DND-41 (cell line): ENCODE measurements at regions not wholly inside any gene's neighbourhood (a gene's known extent, or its start where the extent isn't known, plus 50 kb on each side); places are given as distances from the start of the nearest gene placed in this dataset.

Source experiments
- ATAC-seq: fragments of 200-7000 bp; cut with Tn5 transposase; 3 replicates; pipeline ENCODE4 v1.9.1; 2021; ENCODE audit warnings: low read depth; ENCODE audit not compliant: insufficient read depth
- DNase-seq: peaks from one replicate; pipeline ENCODE4 v3.0.0-alpha.2; 2020
- H2AFZ ChIP-seq: 2 replicates; pipeline ENCODE4 v1.6.0; 2012; ENCODE audit warnings: low read depth, low read length
- H3K27ac ChIP-seq: 2 replicates; pipeline ENCODE4 v1.5.1; 2012; ENCODE audit warnings: low read length, inconsistent platforms
- H3K27me3 ChIP-seq: fragments of 200-600 bp; sonication (generic); 2 replicates; pipeline ENCODE4 v1.6.0; 2012; ENCODE audit warnings: low read length, mild to moderate bottlenecking, inconsistent platforms; ENCODE audit not compliant: insufficient read depth, poor library complexity
- H3K36me3 ChIP-seq: 2 replicates; pipeline ENCODE4 v1.5.1; 2012; ENCODE audit warnings: low read length, inconsistent platforms; ENCODE audit not compliant: insufficient read depth
- H3K4me1 ChIP-seq: 2 replicates; pipeline ENCODE4 v1.5.1; 2012; ENCODE audit warnings: mild to moderate bottlenecking, low read length; ENCODE audit not compliant: insufficient read depth
- H3K4me2 ChIP-seq: 2 replicates; pipeline ENCODE4 v1.6.0; 2012; ENCODE audit warnings: mild to moderate bottlenecking, moderate library complexity, low read length, inconsistent platforms; ENCODE audit not compliant: insufficient read depth
- H3K4me3 ChIP-seq, 2 experiments: fragments of 200-600 bp in 1 of 2; shearing (Covaris generic) in 1 of 2; 2 replicates each; pipeline ENCODE4 v1.5.1; 2012 to 2016; ENCODE audit warnings: inconsistent platforms in 2 of 2, low read length in 2 of 2, mild to moderate bottlenecking in 2 of 2, low read depth in 1 of 2, moderate library complexity in 1 of 2
- H3K79me2 ChIP-seq: 2 replicates; pipeline ENCODE4 v1.6.0; 2012; ENCODE audit warnings: low read length, inconsistent platforms; ENCODE audit not compliant: insufficient read depth
- H3K9ac ChIP-seq: 2 replicates; pipeline ENCODE4 v1.6.0; 2012; ENCODE audit warnings: low read depth, mild to moderate bottlenecking, inconsistent platforms, low read length, moderate library complexity
- H3K9me3 ChIP-seq: 2 replicates; pipeline ENCODE4 v1.5.1; 2012; ENCODE audit warnings: low read length, moderate library complexity, mild to moderate bottlenecking, inconsistent platforms; ENCODE audit not compliant: insufficient read depth, severe bottlenecking
- H4K20me1 ChIP-seq: 2 replicates; pipeline ENCODE4 v1.6.0; 2012; ENCODE audit warnings: low read length; ENCODE audit not compliant: insufficient read depth
- CTCF ChIP-seq: IDR thresholded peaks from 2 replicates; pipeline ENCODE4 v1.5.1; 2012; ENCODE audit warnings: borderline replicate concordance, low read length, moderate library complexity, mild to moderate bottlenecking; ENCODE audit not compliant: poor library complexity, severe bottlenecking; ENCODE audit errors: extremely low read depth
- EZH2 ChIP-seq: IDR thresholded peaks from 3 replicates; pipeline ENCODE4 v1.6.1; 2012; ENCODE audit warnings: borderline replicate concordance, low read depth, mild to moderate bottlenecking, moderate library complexity, low read length, inconsistent platforms; ENCODE audit not compliant: severe bottlenecking

- Histone ChIP-seq H3K4me2 (no peak overlapping the region), H3K36me3 (no peaks in the 10 kb centered on the region), H3K79me2 (no peaks in the 10 kb centered on the region), H3K9me3 (no peaks in the 10 kb centered on the region), H4K20me1 (no peaks in the 10 kb centered on the region), H3K4me3 (no peak overlapping the region), H3K27ac (no peak overlapping the region), H3K9ac (no peak overlapping the region), H2AFZ (no peak overlapping the region), H3K27me3 (peaks cover 10% of the 10 kb centered on the region), H3K4me1 (no peaks in the 10 kb centered on the region)
- TF ChIP-seq CTCF = no peak
- no peak for TF ChIP-seq EZH2
- DNase-seq (no peak), ATAC-seq (no peak)
Measured at GRCh38 chr14:23877538-23878180, 75.9 kb upstream of the DHRS4 start.

GRCh38 chr14:23881282-23881681 lies 72.3 kb upstream of the DHRS4 start:
- Histone ChIP-seq H3K27ac (no peak overlapping the region), H3K4me2 (no peak overlapping the region), H2AFZ (no peak overlapping the region), H3K4me3 (no peak overlapping the region), H3K79me2 (no peaks in the 10 kb centered on the region), H3K4me1 (no peaks in the 10 kb centered on the region), H3K9ac (no peak overlapping the region), H3K9me3 (no peaks in the 10 kb centered on the region), H4K20me1 (no peaks in the 10 kb centered on the region), H3K27me3 (peaks cover 16% of the 10 kb centered on the region), H3K36me3 (no peaks in the 10 kb centered on the region)
- TF ChIP-seq CTCF = no peak
- no peak for TF ChIP-seq EZH2
- ATAC-seq (no peak), DNase-seq (no peak)

- Histone ChIP-seq H3K4me2 (no peak overlapping the region), H3K27ac (no peak overlapping the region), H3K36me3 (no peaks in the 10 kb centered on the region), H3K9ac (no peak overlapping the region), H2AFZ (no peak overlapping the region), H3K79me2 (no peaks in the 10 kb centered on the region), H3K27me3 (peaks cover 12% of the 10 kb centered on the region), H3K4me1 (no peaks in the 10 kb centered on the region), H3K4me3 (no peak overlapping the region), H4K20me1 (no peaks in the 10 kb centered on the region), H3K9me3 (peaks cover 4% of the 10 kb centered on the region)
- ATAC-seq = no peak
- no peak for TF ChIP-seq EZH2
- no peak for TF ChIP-seq CTCF
- DNase-seq = no peak
Measured at GRCh38 chr14:23883684-23884540, 69.7 kb upstream of the DHRS4 start.
